Activated T-helper 17 cell treated with anti-CD3 and anti-CD28 coated beads, Interleukin-2, amount 50 U/mL, for 72 hours (primary cell): ENCODE measurements at regions not wholly inside any gene's neighbourhood (a gene's known extent, or its start where the extent isn't known, plus 50 kb on each side); places are given as distances from the start of the nearest gene placed in this dataset.

Experiments
- ATAC-seq: fragments of 150-1000 bp; cut with Tn5 transposase; replicated peaks from 2 replicates; pipeline ENCODE4 v1.10.0; 2021; ENCODE audit warnings: mild to moderate bottlenecking, moderate library complexity
- H3K27ac Mint-ChIP-seq: one replicate; pipeline ENCODE4 v1.8.0; 2022; ENCODE audit warnings: mixed read lengths
- H3K27me3 Mint-ChIP-seq: one replicate; pipeline ENCODE4 v1.8.0; 2022; ENCODE audit warnings: mixed read lengths
- H3K36me3 Mint-ChIP-seq: one replicate; pipeline ENCODE4 v1.8.0; 2022; ENCODE audit warnings: low read depth, mild to moderate bottlenecking, mixed read lengths
- H3K4me1 Mint-ChIP-seq: one replicate; pipeline ENCODE4 v1.8.0; 2022; ENCODE audit warnings: mixed read lengths
- H3K4me3 Mint-ChIP-seq: one replicate; pipeline ENCODE4 v1.8.0; 2022; ENCODE audit warnings: mild to moderate bottlenecking, mixed read lengths
- H3K9me3 Mint-ChIP-seq: one replicate; pipeline ENCODE4 v1.8.0; 2022; ENCODE audit warnings: mixed read lengths

DNA sequence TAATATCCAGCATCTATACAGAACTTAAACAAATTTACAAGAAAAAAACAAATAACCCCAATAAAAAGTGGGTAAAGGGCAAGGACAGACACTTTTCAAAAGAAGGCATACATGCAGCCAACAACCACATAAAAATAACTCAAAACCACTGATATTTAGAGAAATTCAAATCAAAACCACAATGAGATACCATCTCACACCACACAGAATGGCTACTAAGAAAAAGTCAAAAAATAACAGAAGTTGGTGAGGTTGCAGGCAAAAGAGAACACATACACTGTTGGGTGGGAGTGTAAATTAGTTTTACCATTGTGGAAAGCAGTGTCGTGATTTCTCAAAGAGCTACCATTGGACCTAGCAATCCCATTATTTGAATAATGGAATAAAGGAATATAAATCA lies 1973.9 kb upstream of the LRRTM1 start:
- H3K36me3 Mint-ChIP-seq, result no peaks in the 10 kb centered on the region
- no peak for ATAC-seq
- H3K4me3 Mint-ChIP-seq, result no peak overlapping the region
- no peak overlapping the region for H3K27ac Mint-ChIP-seq
- H3K9me3 Mint-ChIP-seq, result peaks cover 23% of the 10 kb centered on the region
- no peaks in the 10 kb centered on the region for H3K27me3 Mint-ChIP-seq
- no peaks in the 10 kb centered on the region for H3K4me1 Mint-ChIP-seq

DNA sequence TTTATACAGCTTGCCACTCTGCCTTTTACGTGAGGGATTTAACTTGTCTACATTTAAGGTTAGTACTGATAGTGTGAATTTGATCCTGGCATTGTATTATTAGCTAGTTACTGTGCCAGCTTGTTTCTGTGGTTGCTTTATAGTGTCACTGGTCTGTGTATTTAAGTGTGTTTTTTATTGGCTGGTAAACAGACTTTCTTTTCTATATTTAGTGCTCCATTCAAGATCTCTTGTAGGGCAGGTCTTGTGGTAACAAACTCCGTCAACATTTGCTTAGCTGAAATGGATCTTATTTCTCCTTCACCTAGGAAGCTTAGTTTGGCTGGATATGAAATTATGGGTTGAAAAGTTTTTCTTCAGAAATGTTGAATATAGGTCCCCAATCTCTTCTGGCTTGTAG lies 1971.0 kb upstream of the LRRTM1 start:
- Mint-ChIP-seq H3K36me3 (no peaks in the 10 kb centered on the region), H3K4me3 (no peak overlapping the region), H3K9me3 (peaks cover 25% of the 10 kb centered on the region), H3K27me3 (no peaks in the 10 kb centered on the region), H3K4me1 (no peaks in the 10 kb centered on the region), H3K27ac (no peak overlapping the region)
- ATAC-seq, result no peak

DNA sequence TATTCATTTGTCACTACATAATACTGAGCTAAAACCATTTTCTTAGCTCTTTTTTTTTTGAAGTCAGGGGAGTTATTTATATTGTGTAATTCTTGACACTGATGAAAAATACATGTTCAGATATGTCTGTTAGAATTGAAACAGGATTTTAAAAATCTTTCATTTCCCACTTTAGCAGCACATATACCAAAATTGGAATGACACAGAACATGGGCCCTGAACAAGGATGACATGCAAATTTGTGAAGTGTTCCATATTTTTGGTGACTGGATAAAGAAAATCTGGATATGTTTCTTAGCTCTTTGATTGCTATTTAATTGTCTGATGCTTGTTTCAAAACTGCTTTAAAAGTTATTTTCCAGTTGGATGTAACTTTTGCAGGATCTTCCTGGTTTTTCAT lies 1963.9 kb upstream of the LRRTM1 start:
- Mint-ChIP-seq H3K36me3 (no peaks in the 10 kb centered on the region), H3K9me3 (peaks cover 20% of the 10 kb centered on the region), H3K27ac (no peak overlapping the region), H3K27me3 (no peaks in the 10 kb centered on the region), H3K4me1 (no peaks in the 10 kb centered on the region), H3K4me3 (no peak overlapping the region)
- ATAC-seq, result no peak

DNA sequence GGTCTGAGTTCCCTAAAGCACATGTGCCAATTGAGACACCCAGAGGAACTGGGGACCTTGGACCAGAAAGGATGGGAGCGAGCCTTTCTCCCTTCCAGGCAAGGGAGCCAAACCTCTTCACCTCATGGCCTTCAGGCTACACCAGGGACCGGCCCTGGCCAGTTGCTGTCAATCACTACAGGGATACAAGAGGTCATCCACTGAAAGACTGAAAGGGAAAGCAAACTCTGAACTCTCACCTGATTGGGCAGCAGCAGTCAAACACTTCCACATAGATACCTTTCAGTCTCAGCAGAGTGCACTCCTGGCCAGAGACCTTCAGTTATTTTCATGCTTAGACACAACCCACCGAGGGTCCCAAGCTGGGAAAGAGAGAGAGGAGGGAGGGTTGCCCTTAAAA lies 1956.0 kb upstream of the LRRTM1 start:
- H3K4me1 Mint-ChIP-seq, result no peaks in the 10 kb centered on the region
- H3K27me3 Mint-ChIP-seq, result no peaks in the 10 kb centered on the region
- no peak overlapping the region for H3K27ac Mint-ChIP-seq
- H3K4me3 Mint-ChIP-seq, result no peak overlapping the region
- no peaks in the 10 kb centered on the region for H3K36me3 Mint-ChIP-seq
- H3K9me3 Mint-ChIP-seq, result peaks cover 28% of the 10 kb centered on the region
- ATAC-seq, result no peak

DNA sequence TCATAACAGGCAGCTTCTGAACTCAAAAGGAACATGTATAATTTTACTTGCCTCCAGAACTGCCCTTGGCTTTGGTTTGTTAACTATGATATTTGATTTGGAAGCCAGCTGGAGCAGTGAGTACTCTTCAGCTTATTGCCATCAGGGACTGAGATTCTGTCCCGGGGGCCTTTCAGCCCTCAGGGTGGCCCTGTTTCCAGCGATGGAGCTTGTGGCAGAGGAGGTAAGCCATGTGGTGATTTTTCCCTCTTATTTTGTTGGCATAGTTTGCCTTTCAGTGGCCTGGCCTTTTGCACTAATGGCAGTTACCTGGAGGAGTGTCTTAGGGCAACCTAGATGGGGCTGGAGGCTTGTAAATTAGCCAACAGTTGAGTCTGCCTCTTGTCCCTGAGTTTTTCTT lies 1955.0 kb upstream of the LRRTM1 start:
- H3K4me3 Mint-ChIP-seq, result no peak overlapping the region
- H3K27ac Mint-ChIP-seq, result no peak overlapping the region
- H3K9me3 Mint-ChIP-seq, result peaks cover 29% of the 10 kb centered on the region
- no peaks in the 10 kb centered on the region for H3K4me1 Mint-ChIP-seq
- H3K36me3 Mint-ChIP-seq, result no peaks in the 10 kb centered on the region
- ATAC-seq, result no peak
- no peaks in the 10 kb centered on the region for H3K27me3 Mint-ChIP-seq

DNA sequence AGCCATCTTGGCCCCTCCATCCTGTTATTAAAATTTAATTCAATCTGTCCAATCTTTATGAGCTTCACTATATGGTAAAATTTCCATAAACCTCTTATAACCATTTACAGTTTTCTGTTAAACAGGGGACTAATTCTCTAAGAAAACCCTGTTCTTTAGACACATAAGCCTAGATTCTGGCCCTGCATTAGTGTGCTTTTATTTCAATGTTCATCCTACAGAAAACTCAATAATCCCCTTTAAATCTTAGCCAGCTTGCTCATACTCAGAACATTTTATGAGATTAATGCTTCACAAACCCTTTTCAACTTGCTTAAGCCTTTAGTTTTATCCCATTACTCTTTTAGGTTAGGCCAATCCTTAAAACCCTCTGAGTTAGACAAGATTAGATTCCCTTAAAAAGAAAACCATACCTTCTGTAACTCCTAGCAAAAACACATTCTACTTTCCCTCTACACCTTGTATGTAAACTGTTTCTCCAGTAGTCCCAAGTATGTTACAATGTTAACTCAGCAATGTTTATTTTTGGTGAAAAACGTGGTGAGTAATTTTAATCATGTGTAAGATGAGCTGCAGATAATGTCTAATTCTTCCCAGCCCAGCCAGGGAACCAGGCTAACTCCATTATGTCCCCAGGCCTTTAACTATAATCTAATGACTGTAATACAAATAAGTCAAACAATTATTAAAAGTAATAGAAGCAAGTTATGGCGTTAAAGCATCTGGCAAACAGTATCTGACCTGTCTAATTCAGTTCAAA lies 1953.4 kb upstream of the LRRTM1 start:
- H3K9me3 Mint-ChIP-seq, result peaks cover 32% of the 10 kb centered on the region
- H3K36me3 Mint-ChIP-seq, result no peaks in the 10 kb centered on the region
- H3K27me3 Mint-ChIP-seq, result no peaks in the 10 kb centered on the region
- no peak overlapping the region for H3K4me3 Mint-ChIP-seq
- no peaks in the 10 kb centered on the region for H3K4me1 Mint-ChIP-seq
- H3K27ac Mint-ChIP-seq, result no peak overlapping the region
- no peak for ATAC-seq

DNA sequence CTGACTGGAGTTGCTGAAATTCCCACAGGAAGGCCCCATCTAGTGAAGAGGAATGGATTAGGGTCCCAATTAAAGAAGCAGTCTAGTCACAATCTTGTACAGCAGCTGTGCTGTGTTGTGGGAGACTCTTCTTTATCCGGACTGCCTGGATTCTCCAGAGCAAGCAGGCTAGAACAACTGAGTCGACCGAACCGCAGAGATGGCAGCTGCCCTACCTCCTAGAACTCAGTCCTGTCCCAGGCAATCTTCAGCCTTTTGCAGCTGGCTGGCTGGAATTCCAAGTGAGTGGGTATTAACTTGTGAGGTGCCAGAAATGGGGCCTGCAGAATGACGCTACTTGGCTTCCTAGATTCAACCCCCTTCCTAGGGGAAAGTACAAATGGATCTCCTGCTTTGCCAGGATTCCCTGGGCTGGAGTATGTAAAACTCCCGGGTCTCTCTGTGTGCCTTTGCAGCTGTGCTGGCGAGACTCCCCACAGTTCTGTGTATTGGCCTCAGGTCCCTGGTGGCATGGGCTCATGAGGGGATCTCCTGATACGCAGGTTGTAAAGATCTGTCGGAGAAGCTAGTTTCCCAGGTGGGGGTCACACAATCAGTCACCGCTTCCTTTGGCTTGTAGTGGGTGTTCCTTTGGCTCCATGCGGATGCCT lies 1952.6 kb upstream of the LRRTM1 start:
- H3K27me3 Mint-ChIP-seq, result no peaks in the 10 kb centered on the region
- no peaks in the 10 kb centered on the region for H3K4me1 Mint-ChIP-seq
- no peak overlapping the region for H3K4me3 Mint-ChIP-seq
- H3K9me3 Mint-ChIP-seq, result peaks cover 27% of the 10 kb centered on the region
- no peak overlapping the region for H3K27ac Mint-ChIP-seq
- no peak for ATAC-seq
- H3K36me3 Mint-ChIP-seq, result no peaks in the 10 kb centered on the region

DNA sequence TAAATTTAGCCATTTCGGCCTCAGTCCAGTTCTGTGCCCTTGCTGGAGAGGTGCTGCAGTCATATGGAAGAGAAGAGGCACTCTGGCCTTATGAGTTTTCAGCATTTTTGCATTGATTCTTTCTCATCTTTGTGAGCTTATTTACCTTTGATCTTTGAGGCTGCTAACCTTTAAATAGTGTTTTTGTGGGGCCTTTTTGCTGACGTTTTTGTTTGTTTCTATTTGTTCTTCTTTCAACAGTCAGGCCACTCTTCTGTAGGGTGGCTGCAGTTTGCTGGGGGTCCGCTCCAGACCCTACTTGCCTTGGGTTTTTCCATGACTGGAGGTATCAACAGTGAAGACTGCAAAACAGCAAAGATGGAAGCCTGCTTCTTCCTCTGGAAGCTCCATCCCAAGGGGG lies 1951.7 kb upstream of the LRRTM1 start:
- Mint-ChIP-seq H3K27me3 (no peaks in the 10 kb centered on the region), H3K4me3 (no peak overlapping the region), H3K36me3 (no peaks in the 10 kb centered on the region), H3K9me3 (peaks cover 29% of the 10 kb centered on the region), H3K27ac (no peak overlapping the region), H3K4me1 (no peaks in the 10 kb centered on the region)
- ATAC-seq, result no peak

DNA sequence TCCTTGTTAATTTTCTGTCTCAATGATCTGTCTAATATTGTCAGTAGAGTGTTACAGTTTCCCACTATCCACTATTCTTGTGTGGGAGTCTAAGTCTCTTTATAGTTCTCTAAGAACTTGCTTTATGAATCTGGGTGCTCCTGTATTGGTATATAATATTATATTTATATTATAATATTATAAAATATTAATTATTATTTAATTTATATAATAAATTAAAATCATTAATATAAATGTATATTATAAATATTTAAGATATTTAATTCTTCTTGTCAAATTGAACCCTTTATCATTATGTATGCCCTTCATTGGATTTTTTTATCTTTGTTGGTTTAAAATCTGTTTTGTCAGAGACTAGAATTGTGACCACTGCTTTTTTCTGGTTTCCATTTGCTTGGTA lies 1950.2 kb upstream of the LRRTM1 start:
- H3K27ac Mint-ChIP-seq, result no peak overlapping the region
- H3K4me3 Mint-ChIP-seq, result no peak overlapping the region
- no peaks in the 10 kb centered on the region for H3K4me1 Mint-ChIP-seq
- ATAC-seq, result no peak
- H3K27me3 Mint-ChIP-seq, result no peaks in the 10 kb centered on the region
- H3K9me3 Mint-ChIP-seq, result peaks cover 32% of the 10 kb centered on the region
- H3K36me3 Mint-ChIP-seq, result no peaks in the 10 kb centered on the region

DNA sequence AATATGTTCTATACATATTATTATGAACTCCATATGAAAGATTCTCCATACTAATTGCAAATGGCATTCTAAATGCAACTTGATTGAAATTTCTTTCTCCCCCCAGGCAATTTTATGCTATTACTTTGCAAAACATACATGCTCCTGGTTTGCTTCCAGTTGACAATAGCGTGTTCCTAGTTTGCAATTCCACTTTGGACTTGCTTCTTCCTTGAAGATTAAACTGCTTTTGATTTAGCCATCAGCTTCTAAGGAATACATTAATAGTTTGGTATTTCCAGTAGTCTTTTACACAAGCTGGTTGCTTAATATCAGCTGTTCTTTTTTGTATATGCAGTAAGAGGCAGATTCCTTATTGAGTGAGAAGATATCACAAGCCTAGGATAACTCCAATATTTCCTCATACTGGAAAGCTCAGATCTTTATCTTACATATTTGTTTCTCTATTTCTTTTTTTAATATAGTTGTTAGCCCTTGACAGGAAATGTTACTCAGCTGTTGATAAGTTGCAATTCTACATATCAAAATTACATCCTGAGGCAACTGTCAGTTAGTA lies 1941.7 kb upstream of the LRRTM1 start:
- Mint-ChIP-seq H3K4me1 (no peaks in the 10 kb centered on the region), H3K27me3 (no peaks in the 10 kb centered on the region), H3K36me3 (no peaks in the 10 kb centered on the region), H3K27ac (no peak overlapping the region), H3K9me3 (peaks cover 19% of the 10 kb centered on the region), H3K4me3 (no peak overlapping the region)
- no peak for ATAC-seq

DNA sequence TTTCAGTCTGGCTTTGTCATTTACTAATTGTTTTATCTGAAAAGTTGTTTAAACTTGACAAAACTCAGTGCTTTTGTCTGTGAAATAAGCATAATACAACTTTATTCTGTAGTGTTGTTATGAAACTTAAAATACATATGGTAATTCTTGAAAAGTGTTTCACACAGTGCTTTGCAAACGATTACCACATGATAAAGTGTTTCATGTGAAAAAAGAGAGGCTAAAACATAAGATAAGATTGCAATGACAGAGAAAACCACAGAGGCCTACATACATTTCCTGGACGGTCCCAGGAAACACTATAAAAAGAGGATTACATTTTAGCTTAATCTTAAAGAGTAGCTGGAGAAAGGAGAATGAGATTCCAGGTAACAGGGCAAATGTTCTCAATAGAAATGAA lies 1934.6 kb upstream of the LRRTM1 start:
- no peak overlapping the region for H3K27ac Mint-ChIP-seq
- no peak for ATAC-seq
- H3K4me1 Mint-ChIP-seq, result no peaks in the 10 kb centered on the region
- no peak overlapping the region for H3K4me3 Mint-ChIP-seq
- no peaks in the 10 kb centered on the region for H3K36me3 Mint-ChIP-seq
- H3K9me3 Mint-ChIP-seq, result peaks cover 20% of the 10 kb centered on the region
- H3K27me3 Mint-ChIP-seq, result no peaks in the 10 kb centered on the region

DNA sequence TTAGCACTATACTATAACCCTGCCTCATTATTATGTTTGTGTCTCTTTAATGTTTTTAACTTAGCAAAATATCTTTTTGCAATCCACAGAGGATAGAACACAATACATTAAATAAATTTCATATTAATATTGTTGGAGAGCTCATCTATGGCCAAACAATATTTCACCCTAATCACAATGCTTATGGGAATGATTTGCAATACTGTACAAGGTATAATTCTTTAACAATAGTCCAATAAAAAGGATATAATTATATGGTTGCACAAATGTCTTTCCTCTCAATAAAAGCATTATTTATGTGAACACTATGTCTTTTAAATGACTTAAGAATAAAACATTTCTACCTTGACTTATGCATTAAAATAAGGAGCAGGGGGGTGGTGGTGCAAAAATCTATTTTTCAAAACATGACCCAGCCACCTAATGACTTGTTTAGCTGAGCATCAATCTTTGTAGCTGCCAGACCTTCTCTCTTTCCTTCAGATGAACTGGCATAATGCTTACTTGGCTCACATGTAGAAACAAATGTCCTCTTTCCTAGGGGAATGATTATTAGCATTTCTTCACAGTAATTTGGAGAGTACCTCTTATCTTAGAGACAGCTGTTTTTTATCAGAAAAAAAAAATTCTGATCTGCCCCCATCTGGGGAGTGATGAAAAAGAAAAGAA lies 1933.6 kb upstream of the LRRTM1 start:
- Mint-ChIP-seq H3K9me3 (peaks cover 20% of the 10 kb centered on the region), H3K27me3 (no peaks in the 10 kb centered on the region), H3K36me3 (no peaks in the 10 kb centered on the region), H3K4me3 (no peak overlapping the region), H3K27ac (no peak overlapping the region), H3K4me1 (no peaks in the 10 kb centered on the region)
- ATAC-seq, result no peak

DNA sequence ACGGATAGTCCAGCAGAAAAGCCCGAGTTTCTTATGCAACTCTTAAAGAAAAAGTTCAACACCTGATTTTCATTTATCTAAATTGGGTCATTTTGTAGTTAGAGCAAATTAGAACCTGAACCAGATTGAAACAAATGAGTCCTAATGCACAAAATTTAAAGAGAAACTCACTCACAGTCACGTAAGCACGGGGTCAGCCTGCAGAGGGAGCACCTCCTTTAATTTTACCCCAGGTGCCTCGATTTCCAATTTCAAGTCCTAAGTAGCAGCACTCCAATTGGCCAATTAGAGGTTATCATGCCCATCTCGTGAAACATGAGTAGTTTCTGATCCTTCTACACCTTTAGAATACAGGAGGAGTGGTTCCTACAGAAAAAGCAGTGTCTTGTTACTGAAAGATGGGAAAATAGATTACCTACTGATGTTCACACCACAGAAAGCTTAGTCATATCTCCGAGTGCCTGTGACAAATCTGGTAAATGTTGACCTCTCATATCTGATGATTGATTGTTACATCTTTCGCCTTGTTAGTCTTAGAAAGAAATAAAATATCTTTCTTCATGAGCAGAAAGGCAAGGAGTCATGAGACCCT lies 1929.8 kb upstream of the LRRTM1 start:
- Mint-ChIP-seq H3K4me1 (no peaks in the 10 kb centered on the region), H3K27me3 (no peaks in the 10 kb centered on the region), H3K9me3 (peaks cover 4% of the 10 kb centered on the region), H3K4me3 (no peak overlapping the region), H3K36me3 (no peaks in the 10 kb centered on the region), H3K27ac (no peak overlapping the region)
- ATAC-seq, result no peak

DNA sequence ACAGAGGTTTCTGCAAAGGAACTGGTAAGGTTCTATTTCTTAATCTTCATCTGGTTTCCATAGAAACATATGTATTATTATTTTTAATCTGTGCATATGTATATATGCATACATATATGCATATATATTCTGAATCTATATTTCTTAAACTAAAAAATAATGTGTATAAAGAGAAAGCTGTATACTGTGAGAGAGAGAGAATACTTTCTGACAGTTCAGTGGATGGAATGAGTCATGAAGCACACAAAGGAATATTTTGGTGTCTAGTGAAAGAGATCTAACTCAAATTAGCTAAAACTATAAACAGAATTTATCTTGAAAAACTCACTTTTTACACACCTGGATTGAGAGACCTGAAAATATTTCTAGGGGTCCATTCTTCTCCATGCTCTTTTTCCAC lies 1929.3 kb upstream of the LRRTM1 start:
- Mint-ChIP-seq H3K27ac (no peak overlapping the region), H3K27me3 (no peaks in the 10 kb centered on the region), H3K36me3 (no peaks in the 10 kb centered on the region), H3K9me3 (peaks cover 4% of the 10 kb centered on the region), H3K4me1 (no peaks in the 10 kb centered on the region), H3K4me3 (no peak overlapping the region)
- no peak for ATAC-seq

DNA sequence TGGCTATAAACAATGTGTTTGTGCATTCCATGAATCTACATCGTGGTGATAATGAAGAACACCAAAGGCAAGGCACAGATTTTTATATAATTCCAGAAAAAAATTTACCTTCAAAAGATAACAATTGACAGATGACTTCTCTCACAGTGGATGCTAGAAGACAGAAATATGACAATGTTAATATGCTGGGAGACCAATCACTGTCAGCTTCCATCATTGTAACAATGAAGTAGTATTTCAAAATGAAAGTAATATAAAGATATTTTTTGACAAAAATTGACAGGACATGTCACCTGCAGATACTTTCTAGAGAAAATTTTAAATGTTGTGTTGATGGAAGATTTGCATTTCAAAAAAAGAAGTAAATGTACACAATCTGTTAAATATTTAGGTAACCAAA lies 1925.9 kb upstream of the LRRTM1 start:
- H3K36me3 Mint-ChIP-seq, result no peaks in the 10 kb centered on the region

More for the DNA sequence above, 1925.9 kb upstream of the LRRTM1 start:
- H3K27ac Mint-ChIP-seq, result no peak overlapping the region
- no peak for ATAC-seq
- H3K9me3 Mint-ChIP-seq, result no peaks in the 10 kb centered on the region
- no peaks in the 10 kb centered on the region for H3K4me1 Mint-ChIP-seq
- no peak overlapping the region for H3K4me3 Mint-ChIP-seq
- H3K27me3 Mint-ChIP-seq, result no peaks in the 10 kb centered on the region
